Panc1 (cell line): ENCODE measurements at regions not wholly inside any gene's neighbourhood (a gene's known extent, or its start where the extent isn't known, plus 50 kb on each side); places are given as distances from the start of the nearest gene placed in this dataset.
"Not testable (repeated sequence)": the region's sequence is repeated elsewhere in the genome, so short reads cannot be mapped to it uniquely, and the experiment has no call there.

Source experiments
- ATAC-seq: fragments of 200-7000 bp; cut with Tn5 transposase; 2 replicates; pipeline ENCODE4 v1.9.1; 2020; ENCODE audit warnings: mild to moderate bottlenecking, moderate library complexity
- BruUV-seq: library from RNA; stranded (reverse); fragments of 400-500 nt; replicated peaks from 2 replicates; lab custom pipeline; 2021; lab: Mats Ljungman, UMichigan
- CTCF ChIA-PET: fragments of 300-600 bp; sonication (Branson Sonifier 250); formaldehyde crosslinking; loops from one replicate; lab custom pipeline; 2022; ENCODE audit warnings: antibody characterized with exemption; lab: Charles Lee
- POLR2A ChIA-PET: fragments of 300-600 bp; sonication (Branson Sonifier 250); formaldehyde crosslinking; loops from one replicate; lab custom pipeline; 2022; ENCODE audit warnings: antibody characterized with exemption; lab: Charles Lee
- DNase-seq: peaks from one replicate; pipeline ENCODE4 v3.0.0-alpha.2; 2010; ENCODE audit warnings: low read depth, low spot score
- H3K27ac ChIP-seq: 2 replicates; pipeline ENCODE4 v1.5.1; 2011; ENCODE audit warnings: mild to moderate bottlenecking, low read length, inconsistent platforms
- H3K27me3 ChIP-seq: fragments of 200-500 bp; sonication (Bioruptor generic); 2 replicates; pipeline ENCODE4 v1.6.0; 2014; ENCODE audit warnings: low read length, inconsistent platforms; ENCODE audit not compliant: control insufficient read depth, insufficient read depth
- H3K36me3 ChIP-seq: fragments of 200-500 bp; sonication (Bioruptor generic); 2 replicates; pipeline ENCODE4 v1.5.1; 2014; ENCODE audit warnings: inconsistent platforms, mild to moderate bottlenecking, low read length, moderate library complexity; ENCODE audit not compliant: control insufficient read depth, insufficient read depth
- H3K4me1 ChIP-seq: 2 replicates; pipeline ENCODE4 v1.5.1; 2011; ENCODE audit warnings: inconsistent platforms, mild to moderate bottlenecking, low read length, moderate library complexity; ENCODE audit not compliant: control insufficient read depth, insufficient read depth
- H3K4me3 ChIP-seq, 2 experiments: 2 replicates each; pipeline ENCODE4 v1.5.1; 2011 to 2012; ENCODE audit warnings: low read depth in 2 of 2, low read length in 2 of 2, mild to moderate bottlenecking in 2 of 2, inconsistent platforms in 1 of 2, moderate library complexity in 1 of 2
- H3K9me3 ChIP-seq: fragments of 200-500 bp; sonication (Bioruptor generic); 2 replicates; pipeline ENCODE4 v1.5.1; 2014; ENCODE audit warnings: low read depth, mild to moderate bottlenecking, inconsistent platforms, low read length, moderate library complexity; ENCODE audit not compliant: control insufficient read depth, insufficient read depth
- CTCF ChIP-seq: fragments of 450-650 bp; IDR thresholded peaks from 2 replicates; pipeline ENCODE4 v1.5.1; 2017; ENCODE audit warnings: mild to moderate bottlenecking
- POLR2AphosphoS5 ChIP-seq: IDR thresholded peaks from 2 replicates; pipeline ENCODE4 v1.6.1; 2012; ENCODE audit warnings: mild to moderate bottlenecking, low read depth, low read length, moderate library complexity
- REST ChIP-seq, 2 experiments: IDR thresholded peaks; 2 replicates each; pipeline ENCODE4 v1.6.1; 2011 to 2012; ENCODE audit warnings: low read depth in 2 of 2, control low read depth in 1 of 2, low read length in 1 of 2, mild to moderate bottlenecking in 1 of 2, moderate library complexity in 1 of 2; ENCODE audit not compliant: insufficient read depth in 1 of 2
- SIN3A ChIP-seq: IDR thresholded peaks from 2 replicates; pipeline ENCODE4 v1.6.1; 2012; ENCODE audit warnings: low read depth, mild to moderate bottlenecking, low read length, moderate library complexity, borderline replicate concordance; ENCODE audit not compliant: insufficient read depth
- TCF7L2 ChIP-seq: IDR thresholded peaks from 2 replicates; pipeline ENCODE4 v1.6.1; 2011; ENCODE audit warnings: mild to moderate bottlenecking, low read depth, low read length, inconsistent platforms
- in situ Hi-C: cut with HindIII; loops from 2 replicates; pipeline ENCODE4 v1.10.0; 2016; ENCODE audit warnings: low sequenced_read_pairs, low pct_unique_long_range_greater_than_20kb
- intact Hi-C: fragments of 100-400 bp; cut with micrococcal nuclease; formaldehyde crosslinking; loops from one replicate; pipeline ENCODE4 v1.10.0; 2022; ENCODE audit not compliant: unreplicated experiment

- ChIA-PET CTCF (no interaction called here), POLR2A (no interaction called here)
- no peaks in the 10 kb centered on the region for H3K27me3 ChIP-seq
- BruUV-seq, result no TSS peak
- H3K4me3 ChIP-seq, result no peak overlapping the region
- intact Hi-C loops, result no loop called here
- no peak overlapping the region for H3K27ac ChIP-seq
- TF ChIP-seq TCF7L2 (no peak), POLR2AphosphoS5 (no peak), CTCF (no peak), REST (IDR thresholded peaks at IDR 0.05; ENCODE audit: insufficient read depth in 1 of 2, low read depth in 2 of 2, low read length in 1 of 2) (no peak), SIN3A (no peak)
- no peaks in the 10 kb centered on the region for H3K9me3 ChIP-seq
- ATAC-seq, result no peak
- H3K36me3 ChIP-seq, result no peaks in the 10 kb centered on the region
- in situ Hi-C loops, result no loop called here
- no peaks in the 10 kb centered on the region for H3K4me1 ChIP-seq
- no peak for DNase-seq
Measured at GRCh38 chr14:66330228-66330627, 155.9 kb upstream of the CCDC196 start.

- in situ Hi-C loops, result no loop called here
- BruUV-seq, result no TSS peak
- Histone ChIP-seq H3K4me3 (no peak overlapping the region), H3K27ac (no peak overlapping the region), H3K27me3 (no peaks in the 10 kb centered on the region), H3K36me3 (no peaks in the 10 kb centered on the region), H3K4me1 (no peaks in the 10 kb centered on the region), H3K9me3 (no peaks in the 10 kb centered on the region)
- TF ChIP-seq REST (IDR thresholded peaks at IDR 0.05; ENCODE audit: insufficient read depth in 1 of 2, low read depth in 2 of 2, low read length in 1 of 2), result no peak
- CTCF ChIA-PET, result no interaction called here
- intact Hi-C loops, result no loop called here
- POLR2A ChIA-PET, result no interaction called here
- DNase-seq (no peak), ATAC-seq (no peak)
Measured at GRCh38 chr14:66330916-66331315, 155.3 kb upstream of the CCDC196 start.

- CTCF ChIA-PET, BruUV-seq, in situ Hi-C loops: not testable (repeated sequence)
Measured at GRCh38 chr14:66333293-66333692, 152.9 kb upstream of the CCDC196 start.

More at GRCh38 chr14:66333293-66333692, 152.9 kb upstream of the CCDC196 start:
- H3K27me3 ChIP-seq, H3K27ac ChIP-seq, H3K9me3 ChIP-seq, DNase-seq, H3K36me3 ChIP-seq, intact Hi-C loops, H3K4me1 ChIP-seq, POLR2A ChIA-PET, ATAC-seq, H3K4me3 ChIP-seq: not testable (repeated sequence)
